IMR-90 (cell line): ENCODE measurements at regions not wholly inside any gene's neighbourhood (a gene's known extent, or its start where the extent isn't known, plus 50 kb on each side); places are given as distances from the start of the nearest gene placed in this dataset.
A peak's percentile ranks its signal among the peaks of the same experiment; 100 is the strongest.

ENCODE experiments used
- ATAC-seq: fragments of 200-7000 bp; cut with Tn5 transposase; 2 replicates; pipeline ENCODE4 v1.9.1; 2020; ENCODE audit warnings: low read depth, mild to moderate bottlenecking, moderate library complexity
- BruUV-seq: library from RNA; stranded (reverse); fragments of 400-500 nt; replicated peaks from 2 replicates; lab custom pipeline; 2021; lab: Mats Ljungman, UMichigan
- CTCF ChIA-PET: fragments of 300-600 bp; formaldehyde crosslinking; extraction: SDS; loops from one replicate; lab custom pipeline; 2021; ENCODE audit warnings: antibody characterized with exemption; lab: Yijun Ruan, JAX
- POLR2A ChIA-PET: fragments of 300-600 bp; sonication (Branson Sonifier 250); formaldehyde crosslinking; loops from one replicate; lab custom pipeline; 2022; ENCODE audit warnings: antibody characterized with exemption; ENCODE audit not compliant: unreplicated experiment; lab: Charles Lee
- DNase-seq: peaks from one replicate; pipeline ENCODE4 v3.0.0; 2013
- H2AFZ ChIP-seq: replicated peaks from 2 replicates; pipeline ENCODE3; 2013; ENCODE audit warnings: low read length, mild to moderate bottlenecking; ENCODE audit not compliant: poor library complexity
- H2AK5ac ChIP-seq: 2 replicates; pipeline ENCODE4 v1.6.1; 2013; ENCODE audit warnings: low read depth, low read length, inconsistent platforms
- H2AK9ac ChIP-seq: replicated peaks from 2 replicates; pipeline ENCODE3; 2013; ENCODE audit warnings: mild to moderate bottlenecking, low read depth, low read length, moderate library complexity; ENCODE audit not compliant: poor library complexity
- H2BK120ac ChIP-seq: 2 replicates; pipeline ENCODE4 v1.6.1; 2013; ENCODE audit warnings: low read depth, low read length, inconsistent platforms
- H2BK15ac ChIP-seq: 3 replicates; pipeline ENCODE4 v1.6.1; 2013; ENCODE audit warnings: low read depth, low read length, inconsistent platforms
- H2BK20ac ChIP-seq: 2 replicates; pipeline ENCODE4 v1.6.1; 2013; ENCODE audit warnings: low read depth, mild to moderate bottlenecking, inconsistent platforms, low read length, moderate library complexity
- H2BK5ac ChIP-seq: 2 replicates; pipeline ENCODE4 v1.6.1; 2013; ENCODE audit warnings: mild to moderate bottlenecking, low read depth, low read length, inconsistent platforms; ENCODE audit not compliant: poor library complexity, severe bottlenecking
- H3K14ac ChIP-seq: replicated peaks from 2 replicates; pipeline ENCODE4 v1.6.1; 2013; ENCODE audit warnings: low read depth, low read length, inconsistent platforms
- H3K18ac ChIP-seq: 2 replicates; pipeline ENCODE4 v1.6.1; 2013; ENCODE audit warnings: low read depth, low read length, control low read depth
- H3K23ac ChIP-seq: 2 replicates; pipeline ENCODE4 v1.6.1; 2013; ENCODE audit warnings: low read depth, low read length, inconsistent platforms
- H3K27ac ChIP-seq: 2 replicates; pipeline ENCODE4 v1.5.1; 2013; ENCODE audit warnings: mild to moderate bottlenecking, control low read depth, low read length; ENCODE audit not compliant: insufficient read depth
- H3K27me3 ChIP-seq: 2 replicates; pipeline ENCODE4 v1.6.1; 2013; ENCODE audit warnings: low read length; ENCODE audit not compliant: control insufficient read depth, insufficient read depth
- H3K36me3 ChIP-seq: 2 replicates; pipeline ENCODE4 v1.6.1; 2013; ENCODE audit warnings: low read length, mixed read lengths; ENCODE audit not compliant: control insufficient read depth, insufficient read depth
- H3K4ac ChIP-seq: 2 replicates; pipeline ENCODE4 v1.6.1; 2013; ENCODE audit warnings: low read depth, low read length, inconsistent platforms
- H3K4me1 ChIP-seq: 2 replicates; pipeline ENCODE4 v1.6.1; 2013; ENCODE audit warnings: low read length, mixed read lengths; ENCODE audit not compliant: control insufficient read depth, insufficient read depth
- H3K4me2 ChIP-seq: 2 replicates; pipeline ENCODE4 v1.6.1; 2013; ENCODE audit warnings: low read depth, mild to moderate bottlenecking, control low read depth, low read length, moderate library complexity
- H3K4me3 ChIP-seq: 2 replicates; pipeline ENCODE4 v1.5.1; 2013; ENCODE audit warnings: low read depth, mild to moderate bottlenecking, control low read depth, low read length, moderate library complexity; ENCODE audit not compliant: insufficient read depth
- H3K56ac ChIP-seq: 2 replicates; pipeline ENCODE4 v1.6.1; 2013; ENCODE audit warnings: low read length, inconsistent platforms; ENCODE audit not compliant: insufficient read depth; ENCODE audit errors: extremely low read depth
- H3K79me1 ChIP-seq, 2 experiments: 2 replicates each; pipeline ENCODE4 v1.6.1; 2013; ENCODE audit warnings: low read length in 2 of 2, inconsistent platforms in 1 of 2, low read depth in 1 of 2
- H3K9ac ChIP-seq: 2 replicates; pipeline ENCODE4 v1.6.1; 2013; ENCODE audit warnings: low read depth, low read length, control low read depth
- H3K9me1 ChIP-seq: 2 replicates; pipeline ENCODE4 v1.6.1; 2013; ENCODE audit warnings: low read length, inconsistent platforms; ENCODE audit not compliant: insufficient read depth
- H3K9me3 ChIP-seq: 2 replicates; pipeline ENCODE4 v1.6.1; 2013; ENCODE audit warnings: low read length; ENCODE audit not compliant: control insufficient read depth, insufficient read depth
- H4K20me1 ChIP-seq: 2 replicates; pipeline ENCODE4 v1.6.1; 2013; ENCODE audit warnings: low read length, inconsistent platforms; ENCODE audit not compliant: insufficient read depth
- H4K5ac ChIP-seq: 2 replicates; pipeline ENCODE4 v1.6.1; 2013; ENCODE audit warnings: mild to moderate bottlenecking, low read depth, low read length, control low read depth
- H4K8ac ChIP-seq, 2 experiments: 2 replicates each; pipeline ENCODE4 v1.6.1; 2013; ENCODE audit warnings: low read depth in 2 of 2, low read length in 2 of 2, control low read depth in 1 of 2, inconsistent platforms in 1 of 2
- H4K91ac ChIP-seq: 2 replicates; pipeline ENCODE4 v1.6.1; 2013; ENCODE audit warnings: low read depth, low read length, inconsistent platforms; ENCODE audit not compliant: insufficient read depth
- BHLHE40 ChIP-seq: fragments of 150-350 bp; IDR thresholded peaks from 2 replicates; pipeline ENCODE4 v1.6.1; 2016; ENCODE audit warnings: mild to moderate bottlenecking, low read depth, low read length
- CEBPB ChIP-seq: IDR thresholded peaks from 2 replicates; pipeline ENCODE4 v1.6.1; 2012; ENCODE audit warnings: low read depth, low read length, improper control_type of control experiment
- CHD1 ChIP-seq: IDR thresholded peaks from 2 replicates; pipeline ENCODE4 v1.6.1; 2012; ENCODE audit warnings: low read depth, low read length, improper control_type of control experiment
- CTCF ChIP-seq: conservative IDR thresholded peaks from 2 replicates; pipeline ENCODE4 v1.5.1; 2012; ENCODE audit warnings: mild to moderate bottlenecking, low read depth, low read length, improper control_type of control experiment
- ELK1 ChIP-seq: fragments of 150-350 bp; IDR thresholded peaks from 2 replicates; pipeline ENCODE4 v1.6.1; 2016; ENCODE audit warnings: low read depth, mild to moderate bottlenecking, low read length, moderate library complexity, borderline replicate concordance
- FOS ChIP-seq: fragments of 150-350 bp; IDR thresholded peaks from 2 replicates; pipeline ENCODE4 v1.6.1; 2016; ENCODE audit warnings: low read depth, low read length
- MAFK ChIP-seq: IDR thresholded peaks from 2 replicates; pipeline ENCODE4 v1.6.1; 2012; ENCODE audit warnings: low read depth, low read length, improper control_type of control experiment
- MAZ ChIP-seq: IDR thresholded peaks from 2 replicates; pipeline ENCODE4 v1.6.1; 2012; ENCODE audit warnings: low read depth, mild to moderate bottlenecking, low read length, improper control_type of control experiment, moderate library complexity, borderline replicate concordance
- MXI1 ChIP-seq: IDR thresholded peaks from 2 replicates; pipeline ENCODE4 v1.6.1; 2012; ENCODE audit warnings: low read depth, mild to moderate bottlenecking, low read length, moderate library complexity, borderline replicate concordance
- NFE2L2 ChIP-seq: fragments of 150-350 bp; IDR thresholded peaks from 2 replicates; pipeline ENCODE4 v1.6.1; 2016; ENCODE audit warnings: low read depth, mild to moderate bottlenecking, low read length
- POLR2A ChIP-seq: IDR thresholded peaks from 2 replicates; pipeline ENCODE4 v1.6.1; 2012; ENCODE audit warnings: mild to moderate bottlenecking, low read depth, low read length
- RAD21 ChIP-seq: IDR thresholded peaks from 2 replicates; pipeline ENCODE4 v1.6.1; 2012; ENCODE audit warnings: low read length, improper control_type of control experiment
- RCOR1 ChIP-seq: IDR thresholded peaks from 2 replicates; pipeline ENCODE4 v1.6.1; 2012; ENCODE audit warnings: mild to moderate bottlenecking, low read length, improper control_type of control experiment; ENCODE audit not compliant: insufficient replicate concordance
- RFX5 ChIP-seq: IDR thresholded peaks from 2 replicates; pipeline ENCODE4 v1.8.0; 2012; ENCODE audit warnings: low read depth, mild to moderate bottlenecking, low read length, moderate library complexity
- WGBS, 2 experiments: methylation state at CpG; one replicate each; pipeline versions ENCODE4 v1.1.5 to v1.1.7; 2013; ENCODE audit warnings: missing lambda C conversion rate in 2 of 2; ENCODE audit not compliant: insufficient read length in 1 of 2; ENCODE audit errors: extremely low coverage in 2 of 2; 5-methylcytosine and 5-hydroxymethylcytosine counted together
- dilution Hi-C: fragments of 300-500 bp; cut with HindIII; formaldehyde crosslinking; loops from one replicate; pipeline ENCODE4 v1.14.3; 2018; ENCODE audit warnings: low sequenced_read_pairs; ENCODE audit not compliant: unreplicated experiment
- in situ Hi-C: fragments of 300-500 bp; cut with MboI; formaldehyde crosslinking; loops from 3 replicates; pipeline ENCODE4 v1.14.3; 2019; ENCODE audit warnings: low sequenced_read_pairs, inconsistent platforms, mixed read lengths
- intact Hi-C: fragments of 100-400 bp; cut with micrococcal nuclease; formaldehyde crosslinking; loops from 2 replicates; pipeline ENCODE4 v1.10.0; 2022

- no peaks in the 10 kb centered on the region for H3K4me1 ChIP-seq
- H2BK5ac ChIP-seq: no peak overlapping the region
- no TSS peak for BruUV-seq
- TF ChIP-seq BHLHE40: no peak
- TF ChIP-seq MAFK: no peak
- no peak for TF ChIP-seq CHD1
- TF ChIP-seq NFE2L2: no peak
- no peak for TF ChIP-seq RFX5
- no peak for TF ChIP-seq MAZ
- no peak for TF ChIP-seq FOS
- TF ChIP-seq MXI1: no peak
- no peak for TF ChIP-seq POLR2A
- TF ChIP-seq RAD21: no peak
- TF ChIP-seq CEBPB: no peak
- no peak for TF ChIP-seq CTCF
- no peak for TF ChIP-seq ELK1
- no peak for TF ChIP-seq RCOR1
- peak; percentile 48 for DNase-seq
- H3K4me3 ChIP-seq: no peak overlapping the region
- H3K23ac ChIP-seq: no peak overlapping the region
- H4K8ac ChIP-seq: no peak overlapping the region
- no peak overlapping the region for H4K91ac ChIP-seq
- no peak overlapping the region for H3K27ac ChIP-seq
- no peaks in the 10 kb centered on the region for H3K36me3 ChIP-seq
- CTCF ChIA-PET: no interaction called here
- ATAC-seq: peak; percentile 86
- H3K9ac ChIP-seq: no peak overlapping the region
- H3K18ac ChIP-seq: no peak overlapping the region
- POLR2A ChIA-PET: interaction anchor here (0.5 kb wide), 1 partner anchor 15 kb away, joined by 3 read pairs; no protein-coding TSS in a partner anchor
- no peaks in the 10 kb centered on the region for H3K9me3 ChIP-seq
- H3K56ac ChIP-seq: no peak overlapping the region
- no CpG with 5 or more reads among the region's 19 CpGs for WGBS, 2 experiments
- no peak overlapping the region for H4K5ac ChIP-seq
- H2BK120ac ChIP-seq: no peak overlapping the region
- H3K27me3 ChIP-seq: no peaks in the 10 kb centered on the region
- dilution Hi-C loops (no loop called here), intact Hi-C loops (no loop called here), in situ Hi-C loops (no loop called here)
- peak overlapping the region; percentile 67; the same call in 1 of the 2 replicates for H3K4me2 ChIP-seq
- no peak overlapping the region for H2AFZ ChIP-seq
- H2BK15ac ChIP-seq: no peak overlapping the region
- no peak overlapping the region for H2AK5ac ChIP-seq
- H4K20me1 ChIP-seq: no peaks in the 10 kb centered on the region
- no peak overlapping the region for H3K14ac ChIP-seq
- H2AK9ac ChIP-seq: no peak overlapping the region
- no peak overlapping the region for H3K4ac ChIP-seq
- H3K9me1 ChIP-seq: no peaks in the 10 kb centered on the region
- H3K79me1 ChIP-seq: no peaks in the 10 kb centered on the region
- no peak overlapping the region for H2BK20ac ChIP-seq
Observed at GRCh38 chr6:28758046-28758817, 165.6 kb downstream of the TRIM27 start.
